Esophagus muscularis mucosa (tissue), 4 donors: ENCODE measurements at regions not wholly inside any gene's neighbourhood (a gene's known extent, or its start where the extent isn't known, plus 50 kb on each side); places are given as distances from the start of the nearest gene placed in this dataset.

Experiments
- CTCF ChIP-seq, 3 experiments: fragments of 200-600 bp in 2 of 3; fragments of 450-650 bp in 1 of 3; sonication (generic) in 2 of 3; IDR thresholded peaks; one replicate each; pipeline ENCODE4 v1.5.1; 2017 to 2019; ENCODE audit warnings: antibody characterized with exemption in 3 of 3, mild to moderate bottlenecking in 2 of 3, moderate library complexity in 1 of 3
- EP300 ChIP-seq: sonication (generic); formaldehyde crosslinking; IDR thresholded peaks from one replicate; pipeline ENCODE4 v1.6.1; 2017; ENCODE audit warnings: antibody characterized with exemption
- POLR2A ChIP-seq: fragments of 450-650 bp; IDR thresholded peaks from one replicate; pipeline ENCODE4 v1.6.1; 2017; ENCODE audit warnings: antibody characterized with exemption, moderate library complexity, mild to moderate bottlenecking, low read depth
- POLR2AphosphoS5 ChIP-seq, 2 donors: sonication (generic); formaldehyde crosslinking; IDR thresholded peaks; one replicate each; pipeline ENCODE4 v1.6.1; 2017; ENCODE audit warnings: antibody characterized with exemption in 2 of 2

GRCh38 chr13:90740099-90740498 is 607.4 kb upstream of the MIR17HG start:
- TF ChIP-seq POLR2A (no peak), CTCF (IDR thresholded peaks at IDR 0.05) (no peak), POLR2AphosphoS5 (IDR thresholded peaks at IDR 0.05) (no peak), EP300 (no peak)
